ENCODE measurements at regions not wholly inside any gene's neighbourhood (a gene's known extent, or its start where the extent isn't known, plus 50 kb on each side); places are given as distances from the start of the nearest gene placed in this dataset.

GRCh38 chr18:45403341-45404049, 211.8 kb upstream of the SLC14A2 start:
- ATAC-seq (ENCODE audit: low read depth) (no peak), DNase-seq (ENCODE audit: low spot score) (no peak)
- H3K9me3 ChIP-seq (ENCODE audit: severe bottlenecking): no peaks in the 10 kb centered on the region
- no peak for TF ChIP-seq CTCF (IDR thresholded peaks at IDR 0.05; ENCODE audit: poor library complexity, severe bottlenecking)
- no peak overlapping the region for H3K4me3 ChIP-seq (ENCODE audit: severe bottlenecking)
- peaks cover 14% of the 10 kb centered on the region for H3K4me1 ChIP-seq (ENCODE audit: insufficient read depth, poor library complexity, severe bottlenecking)
- H3K27me3 ChIP-seq (ENCODE audit: insufficient read depth, poor library complexity, severe bottlenecking): no peaks in the 10 kb centered on the region
- H3K27ac ChIP-seq (ENCODE audit: poor library complexity, severe bottlenecking): peak overlapping the region; percentile 92
- no peaks in the 10 kb centered on the region for H3K36me3 ChIP-seq (ENCODE audit: low read depth)

GRCh38 chr18:45408218-45408617, 207.1 kb upstream of the SLC14A2 start:
- Histone ChIP-seq H3K27me3 (ENCODE audit: insufficient read depth, poor library complexity, severe bottlenecking) (no peaks in the 10 kb centered on the region), H3K4me3 (ENCODE audit: severe bottlenecking) (no peak overlapping the region), H3K27ac (ENCODE audit: poor library complexity, severe bottlenecking) (no peak overlapping the region), H3K4me1 (ENCODE audit: insufficient read depth, poor library complexity, severe bottlenecking) (peaks cover 10% of the 10 kb centered on the region), H3K9me3 (ENCODE audit: severe bottlenecking) (no peaks in the 10 kb centered on the region), H3K36me3 (ENCODE audit: low read depth) (no peaks in the 10 kb centered on the region)
- no peak for TF ChIP-seq CTCF (IDR thresholded peaks at IDR 0.05; ENCODE audit: poor library complexity, severe bottlenecking)
- peak; percentile 50; the same call in 1 of the 3 replicates for ATAC-seq (ENCODE audit: low read depth)
- no peak for DNase-seq (ENCODE audit: low spot score)

- Histone ChIP-seq H3K4me3 (ENCODE audit: severe bottlenecking) (no peak overlapping the region), H3K36me3 (ENCODE audit: low read depth) (no peaks in the 10 kb centered on the region), H3K9me3 (ENCODE audit: severe bottlenecking) (no peaks in the 10 kb centered on the region), H3K4me1 (ENCODE audit: insufficient read depth, poor library complexity, severe bottlenecking) (peaks cover 7% of the 10 kb centered on the region), H3K27ac (ENCODE audit: poor library complexity, severe bottlenecking) (no peak overlapping the region), H3K27me3 (ENCODE audit: insufficient read depth, poor library complexity, severe bottlenecking) (no peaks in the 10 kb centered on the region)
- ATAC-seq (ENCODE audit: low read depth) (no peak), DNase-seq (ENCODE audit: low spot score) (no peak)
- no peak for TF ChIP-seq CTCF (IDR thresholded peaks at IDR 0.05; ENCODE audit: poor library complexity, severe bottlenecking)
Measured at GRCh38 chr18:45409971-45410370, 205.3 kb upstream of the SLC14A2 start.

- TF ChIP-seq CTCF (IDR thresholded peaks at IDR 0.05; ENCODE audit: poor library complexity, severe bottlenecking): no peak
- Histone ChIP-seq H3K27me3 (ENCODE audit: insufficient read depth, poor library complexity, severe bottlenecking) (no peaks in the 10 kb centered on the region), H3K27ac (ENCODE audit: poor library complexity, severe bottlenecking) (no peak overlapping the region), H3K9me3 (ENCODE audit: severe bottlenecking) (no peaks in the 10 kb centered on the region), H3K4me1 (ENCODE audit: insufficient read depth, poor library complexity, severe bottlenecking) (peaks cover 7% of the 10 kb centered on the region), H3K4me3 (ENCODE audit: severe bottlenecking) (no peak overlapping the region), H3K36me3 (ENCODE audit: low read depth) (no peaks in the 10 kb centered on the region)
- DNase-seq (ENCODE audit: low spot score): no peak
- peak; percentile 90 for ATAC-seq (ENCODE audit: low read depth)
Measured at GRCh38 chr18:45412577-45412976, 202.7 kb upstream of the SLC14A2 start.

- H3K36me3 ChIP-seq (ENCODE audit: low read depth): no peaks in the 10 kb centered on the region
- H3K27me3 ChIP-seq (ENCODE audit: insufficient read depth, poor library complexity, severe bottlenecking): no peaks in the 10 kb centered on the region
- no peak overlapping the region for H3K27ac ChIP-seq (ENCODE audit: poor library complexity, severe bottlenecking)
- no peaks in the 10 kb centered on the region for H3K9me3 ChIP-seq (ENCODE audit: severe bottlenecking)
- H3K4me1 ChIP-seq (ENCODE audit: insufficient read depth, poor library complexity, severe bottlenecking): peaks cover 6% of the 10 kb centered on the region
- no peak for DNase-seq (ENCODE audit: low spot score)
- TF ChIP-seq CTCF (IDR thresholded peaks at IDR 0.05; ENCODE audit: poor library complexity, severe bottlenecking): no peak
- H3K4me3 ChIP-seq (ENCODE audit: severe bottlenecking): no peak overlapping the region
- no peak for ATAC-seq (ENCODE audit: low read depth)
Measured at GRCh38 chr18:45413180-45413836, 202.0 kb upstream of the SLC14A2 start.
